GM12878 (cell line): ENCODE measurements at regions not wholly inside any gene's neighbourhood (a gene's known extent, or its start where the extent isn't known, plus 50 kb on each side); places are given as distances from the start of the nearest gene placed in this dataset.

Experiments
- ATAC-seq: fragments of 200-7000 bp; cut with Tn5 transposase; 3 replicates; pipeline ENCODE4 v1.9.1; 2020; ENCODE audit warnings: mild to moderate bottlenecking, moderate library complexity
- BruUV-seq: library from RNA; stranded (reverse); fragments of 400-500 nt; replicated peaks from 2 replicates; lab custom pipeline; 2021; lab: Mats Ljungman, UMichigan
- CTCF ChIA-PET: fragments of 300-600 bp; sonication (Branson Sonifier 250); formaldehyde crosslinking; extraction: SDS; loops from one replicate; lab custom pipeline; 2021; ENCODE audit warnings: inconsistent platforms; lab: Yijun Ruan, JAX
- POLR2A ChIA-PET: fragments of 350-600 bp; formaldehyde crosslinking; extraction: SDS; loops from one replicate; lab custom pipeline; 2021; ENCODE audit warnings: inconsistent platforms; lab: Charles Lee
- RAD21 ChIA-PET: fragments of 300-600 bp; sonication (Branson Sonifier 250); formaldehyde crosslinking; loops from one replicate; lab custom pipeline; 2023; ENCODE audit warnings: antibody characterized with exemption; ENCODE audit not compliant: unreplicated experiment; lab: Charles Lee
- SMC1A ChIA-PET: fragments of 300-600 bp; sonication (Branson Sonifier 250); formaldehyde crosslinking; loops from one replicate; lab custom pipeline; 2023; ENCODE audit not compliant: unreplicated experiment, uncharacterized antibody; lab: Charles Lee
- DNase-seq: peaks from one replicate; pipeline ENCODE4 v3.0.0-alpha.2; 2011; ENCODE audit warnings: low read depth, low spot score
- FAIRE-seq: peaks from 3 replicates; lab custom pipeline; 2011; peaks lifted over from hg19 to GRCh38; lab: Jason Lieb, UNC
- H2AFZ ChIP-seq: 2 replicates; pipeline ENCODE4 v1.6.0; 2011; ENCODE audit warnings: low read depth, low read length, control low read depth; ENCODE audit not compliant: control insufficient read depth
- H3K27ac ChIP-seq: 2 replicates; pipeline ENCODE4 v1.5.1; 2011; ENCODE audit warnings: control low read depth; ENCODE audit not compliant: control insufficient read depth, insufficient read depth
- H3K27me3 ChIP-seq, 2 experiments: replicated peaks in 1 of 2; 2 replicates each; pipeline versions ENCODE4 v1.6.0 to v1.6.1; 2011; ENCODE audit warnings: low read length in 1 of 2; ENCODE audit not compliant: control insufficient read depth in 2 of 2, insufficient read depth in 2 of 2
- H3K36me3 ChIP-seq, 2 experiments: 2 replicates each; pipeline ENCODE4 v1.5.1; 2011; ENCODE audit warnings: low read length in 1 of 2; ENCODE audit not compliant: control insufficient read depth in 2 of 2, insufficient read depth in 2 of 2
- H3K4me1 ChIP-seq: 2 replicates; pipeline ENCODE4 v1.6.1; 2011; ENCODE audit warnings: mild to moderate bottlenecking, low read length, moderate library complexity, mixed read lengths; ENCODE audit not compliant: control insufficient read depth, insufficient read depth
- H3K4me2 ChIP-seq: 2 replicates; pipeline ENCODE4 v1.6.0; 2011; ENCODE audit warnings: control low read depth; ENCODE audit not compliant: control insufficient read depth, insufficient read depth
- H3K4me3 ChIP-seq: fragments of 200-600 bp; sonication (generic); 2 replicates; pipeline ENCODE4 v1.5.1; 2016
- H3K79me2 ChIP-seq: 2 replicates; pipeline ENCODE4 v1.6.0; 2011; ENCODE audit warnings: low read length; ENCODE audit not compliant: control insufficient read depth, insufficient read depth
- H3K9ac ChIP-seq: 2 replicates; pipeline ENCODE4 v1.8.0; 2011; ENCODE audit warnings: low read length, control low read depth, mixed read lengths; ENCODE audit not compliant: control insufficient read depth, insufficient read depth
- H3K9me3 ChIP-seq: replicated peaks from 3 replicates; pipeline ENCODE4 v1.5.1; 2011; ENCODE audit warnings: mild to moderate bottlenecking, low read length; ENCODE audit not compliant: control insufficient read depth, insufficient read depth
- H4K20me1 ChIP-seq: 2 replicates; pipeline ENCODE4 v1.6.0; 2011; ENCODE audit not compliant: control insufficient read depth, insufficient read depth
- ATF7 ChIP-seq: fragments of 450-650 bp; IDR thresholded peaks from 2 replicates; pipeline ENCODE4 v1.6.1; 2016; ENCODE audit warnings: low read depth, mild to moderate bottlenecking
- ELK1 ChIP-seq: IDR thresholded peaks from 2 replicates; pipeline ENCODE4 v1.6.1; 2012; ENCODE audit warnings: low read depth, low read length, improper control_type of control experiment
- NR2C2 ChIP-seq: IDR thresholded peaks from 2 replicates; pipeline ENCODE4 v1.6.1; 2011; ENCODE audit warnings: borderline replicate concordance, low read depth; ENCODE audit not compliant: control insufficient read depth, insufficient read length
- SMC3 ChIP-seq: IDR thresholded peaks from 2 replicates; pipeline ENCODE4 v1.6.1; 2011; ENCODE audit warnings: low read length, improper control_type of control experiment, borderline replicate concordance
- SPI1 ChIP-seq: IDR thresholded peaks from 2 replicates; pipeline ENCODE4 v1.6.1; 2011; ENCODE audit warnings: low read depth, mild to moderate bottlenecking, low read length, moderate library complexity, borderline replicate concordance; ENCODE audit not compliant: insufficient read depth
- SREBF2 ChIP-seq: IDR thresholded peaks from 2 replicates; pipeline ENCODE4 v1.6.1; 2012; ENCODE audit warnings: mild to moderate bottlenecking, low read length
- STAT1 ChIP-seq: fragments of 450-650 bp; conservative IDR thresholded peaks from 2 replicates; pipeline ENCODE4 v1.6.1; 2014; ENCODE audit warnings: antibody characterized with exemption, mild to moderate bottlenecking
- TCF7 ChIP-seq: IDR thresholded peaks from 2 replicates; pipeline ENCODE4 v1.6.1; 2014; ENCODE audit warnings: antibody characterized with exemption, borderline replicate concordance
- ZNF384 ChIP-seq: IDR thresholded peaks from 2 replicates; pipeline ENCODE4 v1.6.1; 2012; ENCODE audit warnings: low read depth, mild to moderate bottlenecking, low read length, improper control_type of control experiment, borderline replicate concordance
- ZNF592 ChIP-seq: fragments of 450-650 bp; IDR thresholded peaks from 2 replicates; pipeline ENCODE4 v1.6.1; 2017; ENCODE audit warnings: mild to moderate bottlenecking, moderate library complexity
- WGBS: methylation state at CpG from one replicate; pipeline ENCODE4 v1.1.6; 2016; ENCODE audit warnings: low lambda C conversion rate; ENCODE audit not compliant: insufficient replicate concordance, insufficient coverage; ENCODE audit errors: missing lambda C conversion rate; 5-methylcytosine and 5-hydroxymethylcytosine counted together
- in situ Hi-C: fragments of 300-500 bp; cut with MboI; formaldehyde crosslinking; loops from 9 replicates; pipeline ENCODE4 v1.14.3; 2018; ENCODE audit warnings: mixed read lengths
- intact Hi-C: fragments of 100-400 bp; cut with micrococcal nuclease; formaldehyde crosslinking; loops from one replicate; pipeline ENCODE4 v1.14.2; 2022; ENCODE audit not compliant: unreplicated experiment
- TF ChIP-seq, protein P1 (sequence below), 3 experiments: IDR thresholded peaks in 2 of 3; conservative IDR thresholded peaks in 1 of 3; 2 replicates each; pipeline ENCODE4 v1.5.1; 2011; ENCODE audit warnings: low read depth in 3 of 3, low read length in 3 of 3, mild to moderate bottlenecking in 3 of 3, control low read depth in 2 of 3, moderate library complexity in 2 of 3, inconsistent platforms in 1 of 3, mixed read lengths in 1 of 3; ENCODE audit not compliant: control insufficient read depth in 2 of 3, insufficient read depth in 1 of 3; ENCODE audit errors: extremely low read depth in 1 of 3

DNA sequence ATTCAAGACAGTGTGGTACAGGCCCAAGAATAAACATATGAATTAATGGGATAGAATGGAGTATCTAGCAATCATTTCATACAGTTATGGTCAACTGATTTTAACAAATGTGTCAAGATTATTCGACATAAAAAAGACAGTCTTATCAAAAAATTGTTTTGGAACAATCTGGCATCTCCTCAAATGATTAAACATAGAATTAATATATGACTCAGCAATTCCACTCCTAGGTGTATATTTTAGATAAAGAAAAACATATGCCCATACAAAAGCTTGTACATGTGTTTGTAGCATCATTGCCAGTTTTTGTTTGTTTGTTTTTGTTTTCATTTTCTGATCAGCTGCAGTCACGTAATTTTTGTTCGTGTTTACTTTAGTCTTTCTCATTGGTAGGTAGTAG is 1188.3 kb downstream of the BRINP3 start (continued):
- TF ChIP-seq ZNF592 (no peak), TCF7 (no peak), ZNF384 (no peak)
- TF ChIP-seq, protein P1, sequence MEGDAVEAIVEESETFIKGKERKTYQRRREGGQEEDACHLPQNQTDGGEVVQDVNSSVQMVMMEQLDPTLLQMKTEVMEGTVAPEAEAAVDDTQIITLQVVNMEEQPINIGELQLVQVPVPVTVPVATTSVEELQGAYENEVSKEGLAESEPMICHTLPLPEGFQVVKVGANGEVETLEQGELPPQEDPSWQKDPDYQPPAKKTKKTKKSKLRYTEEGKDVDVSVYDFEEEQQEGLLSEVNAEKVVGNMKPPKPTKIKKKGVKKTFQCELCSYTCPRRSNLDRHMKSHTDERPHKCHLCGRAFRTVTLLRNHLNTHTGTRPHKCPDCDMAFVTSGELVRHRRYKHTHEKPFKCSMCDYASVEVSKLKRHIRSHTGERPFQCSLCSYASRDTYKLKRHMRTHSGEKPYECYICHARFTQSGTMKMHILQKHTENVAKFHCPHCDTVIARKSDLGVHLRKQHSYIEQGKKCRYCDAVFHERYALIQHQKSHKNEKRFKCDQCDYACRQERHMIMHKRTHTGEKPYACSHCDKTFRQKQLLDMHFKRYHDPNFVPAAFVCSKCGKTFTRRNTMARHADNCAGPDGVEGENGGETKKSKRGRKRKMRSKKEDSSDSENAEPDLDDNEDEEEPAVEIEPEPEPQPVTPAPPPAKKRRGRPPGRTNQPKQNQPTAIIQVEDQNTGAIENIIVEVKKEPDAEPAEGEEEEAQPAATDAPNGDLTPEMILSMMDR (IDR thresholded peaks at IDR 0.05 in 2 of 3, conservative IDR thresholded peaks at IDR 0.05 in 1 of 3; ENCODE audit: control insufficient read depth in 2 of 3, extremely low read depth in 1 of 3, insufficient read depth in 1 of 3, low read depth in 3 of 3, low read length in 3 of 3), result no peak
- TF ChIP-seq, all 136 proteins: peak for 0

- ATAC-seq, result no peak
- TF ChIP-seq SPI1, result no peak
- TF ChIP-seq SMC3, result no peak
- TF ChIP-seq SREBF2, result no peak
- TF ChIP-seq, protein P1 (IDR thresholded peaks at IDR 0.05 in 2 of 3, conservative IDR thresholded peaks at IDR 0.05 in 1 of 3; ENCODE audit: control insufficient read depth in 2 of 3, extremely low read depth in 1 of 3, insufficient read depth in 1 of 3, low read depth in 3 of 3, low read length in 3 of 3), result no peak
- TF ChIP-seq ATF7, result no peak
- TF ChIP-seq STAT1, result no peak
- no peak for TF ChIP-seq ELK1
- no peak for TF ChIP-seq NR2C2
These were observed 1176.4 kb downstream of the BRINP3 start for GRCh38 chr1:189301235-189301634.

More at GRCh38 chr1:189301235-189301634, 1176.4 kb downstream of the BRINP3 start:
- H2AFZ ChIP-seq, result no peak overlapping the region
- no peaks in the 10 kb centered on the region for H3K9me3 ChIP-seq
- no peaks in the 10 kb centered on the region for H3K27me3 ChIP-seq
- no peaks in the 10 kb centered on the region for H3K36me3 ChIP-seq
- 4% methylated on average over 4 of the region's 4 CpGs for WGBS
- RAD21 ChIA-PET, result no interaction called here
- no peak overlapping the region for H3K4me2 ChIP-seq
- H4K20me1 ChIP-seq, result no peaks in the 10 kb centered on the region
- intact Hi-C loops (no loop called here), in situ Hi-C loops (no loop called here)
- BruUV-seq, result no TSS peak
- FAIRE-seq (no peak), DNase-seq (no peak)
- CTCF ChIA-PET, result no interaction called here
- H3K27ac ChIP-seq, result no peak overlapping the region
- SMC1A ChIA-PET, result no interaction called here
- H3K4me1 ChIP-seq, result no peaks in the 10 kb centered on the region
- POLR2A ChIA-PET, result no interaction called here
- no peak overlapping the region for H3K9ac ChIP-seq
- no peaks in the 10 kb centered on the region for H3K79me2 ChIP-seq
- no peak overlapping the region for H3K4me3 ChIP-seq
